ENCODE measurements at regions not wholly inside any gene's neighbourhood (a gene's known extent, or its start where the extent isn't known, plus 50 kb on each side); places are given as distances from the start of the nearest gene placed in this dataset.

GRCh38 chr6:138691595-138692057 is 81.9 kb upstream of the CCDC28A start:
- H3K9me3 Mint-ChIP-seq, result no peaks in the 10 kb centered on the region
- peak overlapping the region; percentile 64 for H3K4me3 Mint-ChIP-seq
- H3K27me3 Mint-ChIP-seq, result peaks cover 49% of the 10 kb centered on the region

GRCh38 chr6:138692058-138692977 is 81.3 kb upstream of the CCDC28A start:
- DNase-seq, result peak; percentile 88
- no peaks in the 10 kb centered on the region for H3K9me3 Mint-ChIP-seq
- peaks cover 3% of the 10 kb centered on the region for H3K4me1 Mint-ChIP-seq
- H3K4me3 Mint-ChIP-seq, result peak overlapping the region; percentile 64
- H3K27me3 Mint-ChIP-seq, result peaks cover 56% of the 10 kb centered on the region
- H3K36me3 Mint-ChIP-seq (ENCODE audit: low read depth), result no peaks in the 10 kb centered on the region
- no peak overlapping the region for H3K27ac Mint-ChIP-seq
- intact Hi-C loops (cut with micrococcal nuclease), result loop anchor here (1.0 to 5.0 kb wide), 4 partner anchors 38 to 670 kb away; no protein-coding TSS in a partner anchor

More at GRCh38 chr6:138691595-138692057, 81.9 kb upstream of the CCDC28A start:
- Mint-ChIP-seq H3K4me1 (peaks cover 3% of the 10 kb centered on the region), H3K36me3 (ENCODE audit: low read depth) (no peaks in the 10 kb centered on the region), H3K27ac (no peak overlapping the region)
- DNase-seq, result no peak
- intact Hi-C loops (cut with micrococcal nuclease), result loop anchor here (1.0 to 5.0 kb wide), 4 partner anchors 37 to 671 kb away; no protein-coding TSS in a partner anchor

- peak overlapping the region; percentile 83 for H3K4me3 Mint-ChIP-seq
These were observed 80.3 kb upstream of the CCDC28A start for GRCh38 chr6:138692978-138693909.

GRCh38 chr6:138695193-138695592 is 78.4 kb upstream of the CCDC28A start:
- H3K27me3 Mint-ChIP-seq, result peaks cover 54% of the 10 kb centered on the region
- DNase-seq, result no peak
- H3K36me3 Mint-ChIP-seq (ENCODE audit: low read depth), result no peaks in the 10 kb centered on the region
- H3K9me3 Mint-ChIP-seq, result no peaks in the 10 kb centered on the region
- H3K4me3 Mint-ChIP-seq, result no peak overlapping the region
- peaks cover 3% of the 10 kb centered on the region for H3K4me1 Mint-ChIP-seq
- intact Hi-C loops (cut with micrococcal nuclease), result no loop called here
- H3K27ac Mint-ChIP-seq, result no peak overlapping the region

More at GRCh38 chr6:138692978-138693909, 80.3 kb upstream of the CCDC28A start:
- peaks cover 3% of the 10 kb centered on the region for H3K4me1 Mint-ChIP-seq
- no peaks in the 10 kb centered on the region for H3K36me3 Mint-ChIP-seq (ENCODE audit: low read depth)
- H3K9me3 Mint-ChIP-seq, result no peaks in the 10 kb centered on the region
- DNase-seq, result peak; percentile 81
- intact Hi-C loops (cut with micrococcal nuclease), result loop anchor here (1.0 to 5.0 kb wide), 4 partner anchors 38 to 669 kb away; no protein-coding TSS in a partner anchor
- H3K27me3 Mint-ChIP-seq, result peaks cover 57% of the 10 kb centered on the region
- H3K27ac Mint-ChIP-seq, result peak overlapping the region; percentile 55

GRCh38 chr6:138714493-138714892 is 59.1 kb upstream of the CCDC28A start:
- no peak for DNase-seq
- intact Hi-C loops (cut with micrococcal nuclease), result no loop called here

GRCh38 chr6:138716013-138716412 is 57.6 kb upstream of the CCDC28A start:
- Mint-ChIP-seq H3K9me3 (peaks cover 6% of the 10 kb centered on the region), H3K27me3 (peaks cover 11% of the 10 kb centered on the region), H3K36me3 (ENCODE audit: low read depth) (no peaks in the 10 kb centered on the region), H3K4me1 (no peaks in the 10 kb centered on the region), H3K4me3 (no peak overlapping the region), H3K27ac (no peak overlapping the region)
- DNase-seq, result no peak
- intact Hi-C loops (cut with micrococcal nuclease), result no loop called here

More at GRCh38 chr6:138714493-138714892, 59.1 kb upstream of the CCDC28A start:
- no peak overlapping the region for H3K27ac Mint-ChIP-seq
- no peak overlapping the region for H3K4me3 Mint-ChIP-seq
- H3K27me3 Mint-ChIP-seq, result peaks cover 16% of the 10 kb centered on the region
- H3K4me1 Mint-ChIP-seq, result no peaks in the 10 kb centered on the region
- peaks cover 6% of the 10 kb centered on the region for H3K9me3 Mint-ChIP-seq
- no peaks in the 10 kb centered on the region for H3K36me3 Mint-ChIP-seq (ENCODE audit: low read depth)

- peaks cover 10% of the 10 kb centered on the region for H3K27me3 Mint-ChIP-seq
- peaks cover 3% of the 10 kb centered on the region for H3K9me3 Mint-ChIP-seq
- no peak for DNase-seq
- H3K4me1 Mint-ChIP-seq, result no peaks in the 10 kb centered on the region
- H3K4me3 Mint-ChIP-seq, result no peak overlapping the region
- intact Hi-C loops (cut with micrococcal nuclease), result no loop called here
- no peaks in the 10 kb centered on the region for H3K36me3 Mint-ChIP-seq (ENCODE audit: low read depth)
- no peak overlapping the region for H3K27ac Mint-ChIP-seq
These were observed 56.5 kb upstream of the CCDC28A start for GRCh38 chr6:138716971-138717665.

- Mint-ChIP-seq H3K27me3 (peaks cover 13% of the 10 kb centered on the region), H3K36me3 (ENCODE audit: low read depth) (no peaks in the 10 kb centered on the region), H3K27ac (no peak overlapping the region), H3K4me1 (peaks cover 4% of the 10 kb centered on the region), H3K4me3 (no peak overlapping the region), H3K9me3 (no peaks in the 10 kb centered on the region)
- intact Hi-C loops (cut with micrococcal nuclease), result no loop called here
- no peak for DNase-seq
These were observed 54.4 kb upstream of the CCDC28A start for GRCh38 chr6:138719011-138719635.

GRCh38 chr6:138719744-138720143 is 53.8 kb upstream of the CCDC28A start:
- Mint-ChIP-seq H3K27me3 (peaks cover 13% of the 10 kb centered on the region), H3K9me3 (no peaks in the 10 kb centered on the region), H3K4me1 (peaks cover 4% of the 10 kb centered on the region), H3K27ac (no peak overlapping the region), H3K4me3 (no peak overlapping the region), H3K36me3 (ENCODE audit: low read depth) (no peaks in the 10 kb centered on the region)
- no peak for DNase-seq
- intact Hi-C loops (cut with micrococcal nuclease), result no loop called here

GRCh38 chr6:138722425-138723371 is 50.9 kb upstream of the CCDC28A start:
- intact Hi-C loops (cut with micrococcal nuclease), result no loop called here

More at GRCh38 chr6:138722425-138723371, 50.9 kb upstream of the CCDC28A start:
- DNase-seq, result no peak
- Mint-ChIP-seq H3K27ac (no peak overlapping the region), H3K27me3 (peaks cover 5% of the 10 kb centered on the region), H3K36me3 (ENCODE audit: low read depth) (no peaks in the 10 kb centered on the region), H3K4me1 (peaks cover 4% of the 10 kb centered on the region), H3K9me3 (no peaks in the 10 kb centered on the region), H3K4me3 (no peak overlapping the region)
